Lower lobe of right lung (tissue), 2 donors: ENCODE measurements at regions not wholly inside any gene's neighbourhood (a gene's known extent, or its start where the extent isn't known, plus 50 kb on each side); places are given as distances from the start of the nearest gene placed in this dataset.

Source experiments
- ATAC-seq, 2 donors: fragments of 200-7000 bp; cut with Tn5 transposase; one replicate each; pipeline ENCODE4 v1.9.1; 2020 to 2022; ENCODE audit warnings: mild to moderate bottlenecking in 2 of 2, moderate library complexity in 2 of 2
- DNase-seq: peaks from one replicate; pipeline ENCODE4 v3.0.0-alpha.2; 2020
- H3K27ac ChIP-seq: fragments of 200-600 bp; one replicate; pipeline ENCODE4 v1.8.0; 2022
- H3K27me3 ChIP-seq: fragments of 200-600 bp; one replicate; pipeline ENCODE4 v1.8.0; 2022; ENCODE audit warnings: low read depth
- H3K36me3 ChIP-seq: fragments of 200-600 bp; one replicate; pipeline ENCODE4 v1.8.0; 2022; ENCODE audit warnings: mild to moderate bottlenecking
- H3K4me1 ChIP-seq: fragments of 200-600 bp; one replicate; pipeline ENCODE4 v1.8.0; 2022
- H3K4me3 ChIP-seq: fragments of 200-600 bp; one replicate; pipeline ENCODE4 v1.8.0; 2022; ENCODE audit warnings: mild to moderate bottlenecking
- H3K9me3 ChIP-seq: fragments of 200-600 bp; one replicate; pipeline ENCODE4 v1.8.0; 2022
- CTCF ChIP-seq: fragments of 200-600 bp; IDR thresholded peaks from one replicate; pipeline ENCODE4 v1.8.0; 2022; ENCODE audit warnings: antibody characterized with exemption, mild to moderate bottlenecking
- intact Hi-C: fragments of 100-400 bp; cut with DNase I; formaldehyde crosslinking; loops from one replicate; pipeline ENCODE4 v1.11.0; 2022
- donor health status: DM: no; HTN: yes; CAD: no; lungs with severe emphysema.

- TF ChIP-seq CTCF: no peak
- intact Hi-C loops: no loop called here
- no peaks in the 10 kb centered on the region for H3K4me1 ChIP-seq
- H3K27me3 ChIP-seq: no peaks in the 10 kb centered on the region
- H3K4me3 ChIP-seq: no peak overlapping the region
- DNase-seq: no peak
- no peak for ATAC-seq
- no peak overlapping the region for H3K27ac ChIP-seq
- no peaks in the 10 kb centered on the region for H3K36me3 ChIP-seq
- H3K9me3 ChIP-seq: no peaks in the 10 kb centered on the region
Measured at GRCh38 chr12:28107679-28108078, 82.6 kb upstream of the CCDC91 start.

DNA sequence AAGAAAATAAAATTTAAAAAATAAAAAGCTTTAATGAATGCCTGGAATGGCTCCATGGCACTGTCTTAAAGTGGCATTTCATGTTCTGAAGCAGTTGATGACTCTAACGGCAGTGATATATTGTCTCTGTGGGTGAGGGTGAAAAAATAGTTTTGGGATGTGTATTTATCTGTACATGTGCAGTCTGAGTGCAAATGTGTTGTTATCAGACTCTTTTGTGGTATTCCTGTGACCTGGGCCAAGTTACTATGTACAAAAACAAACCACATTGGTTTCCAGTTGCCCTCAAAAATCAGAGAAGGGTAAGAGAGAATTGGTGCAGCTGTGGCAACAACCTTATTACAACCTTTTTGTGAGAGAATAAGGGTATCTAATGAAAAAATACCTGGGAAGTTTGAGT is 81.7 kb upstream of the CCDC91 start:
- no peak for ATAC-seq
- DNase-seq: no peak
- no peaks in the 10 kb centered on the region for H3K9me3 ChIP-seq
- no peaks in the 10 kb centered on the region for H3K36me3 ChIP-seq
- no peak overlapping the region for H3K4me3 ChIP-seq
- no peak for TF ChIP-seq CTCF
- H3K27me3 ChIP-seq: no peaks in the 10 kb centered on the region
- H3K27ac ChIP-seq: no peak overlapping the region
- H3K4me1 ChIP-seq: no peaks in the 10 kb centered on the region
- intact Hi-C loops: no loop called here

- Histone ChIP-seq H3K36me3 (no peaks in the 10 kb centered on the region), H3K27me3 (no peaks in the 10 kb centered on the region), H3K4me3 (no peak overlapping the region), H3K27ac (no peak overlapping the region), H3K9me3 (no peaks in the 10 kb centered on the region), H3K4me1 (no peaks in the 10 kb centered on the region)
- intact Hi-C loops: no loop called here
- no peak for ATAC-seq
- DNase-seq: no peak
- no peak for TF ChIP-seq CTCF
Measured at GRCh38 chr12:28110329-28110728, 79.9 kb upstream of the CCDC91 start.

- DNase-seq (no peak), ATAC-seq (no peak)
- Histone ChIP-seq H3K4me1 (no peaks in the 10 kb centered on the region), H3K27me3 (no peaks in the 10 kb centered on the region), H3K4me3 (no peak overlapping the region), H3K36me3 (no peaks in the 10 kb centered on the region), H3K9me3 (no peaks in the 10 kb centered on the region), H3K27ac (no peak overlapping the region)
- intact Hi-C loops: no loop called here
- no peak for TF ChIP-seq CTCF
Measured at GRCh38 chr12:28114488-28114887, 75.8 kb upstream of the CCDC91 start.

- TF ChIP-seq CTCF: no peak
- Histone ChIP-seq H3K27ac (no peak overlapping the region), H3K36me3 (no peaks in the 10 kb centered on the region), H3K4me1 (no peaks in the 10 kb centered on the region), H3K4me3 (no peak overlapping the region), H3K27me3 (no peaks in the 10 kb centered on the region), H3K9me3 (no peaks in the 10 kb centered on the region)
- ATAC-seq: no peak
- intact Hi-C loops: no loop called here
- DNase-seq: no peak
Measured at GRCh38 chr12:28121433-28121832, 68.8 kb upstream of the CCDC91 start.
